ENCODE measurements at regions not wholly inside any gene's neighbourhood (a gene's known extent, or its start where the extent isn't known, plus 50 kb on each side); places are given as distances from the start of the nearest gene placed in this dataset.

DNA sequence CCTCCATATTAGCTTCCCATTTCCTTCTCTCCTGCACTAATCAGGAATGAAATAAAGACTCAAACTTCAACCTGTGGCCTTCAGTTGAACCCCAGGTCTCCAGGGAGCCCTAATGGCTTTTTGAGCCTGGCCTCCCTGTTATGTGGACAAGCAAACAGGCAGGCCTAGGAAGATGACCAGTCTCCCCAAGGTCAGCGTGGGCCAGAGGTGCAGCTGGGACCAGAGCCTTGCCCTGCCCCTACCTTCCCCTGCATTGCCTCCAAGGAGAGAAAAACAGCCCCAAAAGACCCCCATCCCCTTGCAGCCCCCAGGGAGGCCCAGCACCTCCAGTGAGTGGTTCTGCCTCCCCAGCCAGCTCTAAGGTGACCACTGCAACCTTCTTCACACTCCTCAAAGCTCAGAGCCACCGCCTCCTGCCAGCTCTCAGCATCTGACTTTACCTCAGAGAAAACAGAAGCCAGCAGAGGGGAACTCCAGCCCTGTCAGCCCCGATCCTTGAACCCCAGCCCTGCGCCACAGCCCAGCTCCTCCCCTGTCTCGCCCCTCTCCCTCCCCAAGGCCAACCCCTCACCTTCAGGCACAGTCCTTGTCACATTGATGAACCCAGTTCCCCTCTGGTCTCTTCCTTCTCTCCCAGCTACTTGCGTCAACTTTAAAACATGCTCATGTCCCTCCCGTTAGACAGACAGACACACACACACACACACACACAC, 59.5 kb upstream of the ID2 start:
- H3K4me3 ChIP-seq (ENCODE audit: insufficient read depth, low read depth, low read length, poor library complexity, severe bottlenecking) = no peak overlapping the region
- no peaks in the 10 kb centered on the region for H3K9me3 ChIP-seq (ENCODE audit: control insufficient read depth, low read length)
- no peaks in the 10 kb centered on the region for H3K27me3 ChIP-seq (replicated peaks; ENCODE audit: control insufficient read depth, insufficient read depth, low read length, poor library complexity, severe bottlenecking)
- no peak for DNase-seq
- H3K36me3 ChIP-seq (ENCODE audit: control insufficient read depth, insufficient read depth, low read length) = no peaks in the 10 kb centered on the region
- no peak overlapping the region for H3K27ac ChIP-seq (ENCODE audit: insufficient read depth, low read length, poor library complexity, severe bottlenecking)
- no peaks in the 10 kb centered on the region for H3K4me1 ChIP-seq (ENCODE audit: control insufficient read depth, insufficient read depth, low read length, poor library complexity, severe bottlenecking)

DNA sequence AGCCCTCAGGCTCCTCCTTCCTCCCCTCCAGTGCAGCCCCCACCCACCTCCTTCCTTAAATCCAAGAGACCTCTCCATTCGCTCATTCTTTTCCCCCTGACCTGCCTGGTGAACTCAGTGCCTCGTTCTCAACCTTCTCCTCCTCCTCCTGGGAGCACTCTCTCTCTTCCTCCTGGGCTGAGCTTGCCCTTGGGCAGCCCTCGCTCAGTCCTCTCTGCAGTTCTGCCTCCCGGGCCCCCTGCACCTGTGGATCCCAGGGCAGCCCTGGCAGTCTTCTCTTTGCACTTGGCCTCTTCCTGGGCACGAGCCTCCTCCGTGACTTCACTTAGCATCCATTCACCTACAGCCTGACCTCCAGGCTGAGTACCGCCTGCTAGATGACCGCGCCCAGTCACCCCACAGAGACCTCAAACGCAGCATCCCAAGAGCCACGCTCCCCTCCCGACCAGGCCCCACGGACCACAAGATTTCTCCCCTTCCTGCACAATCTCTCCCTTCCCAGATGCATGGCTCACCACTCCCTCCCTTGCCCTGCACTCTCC, 58.9 kb upstream of the ID2 start:
- H3K27me3 ChIP-seq (replicated peaks; ENCODE audit: control insufficient read depth, insufficient read depth, low read length, poor library complexity, severe bottlenecking) = no peaks in the 10 kb centered on the region

DNA sequence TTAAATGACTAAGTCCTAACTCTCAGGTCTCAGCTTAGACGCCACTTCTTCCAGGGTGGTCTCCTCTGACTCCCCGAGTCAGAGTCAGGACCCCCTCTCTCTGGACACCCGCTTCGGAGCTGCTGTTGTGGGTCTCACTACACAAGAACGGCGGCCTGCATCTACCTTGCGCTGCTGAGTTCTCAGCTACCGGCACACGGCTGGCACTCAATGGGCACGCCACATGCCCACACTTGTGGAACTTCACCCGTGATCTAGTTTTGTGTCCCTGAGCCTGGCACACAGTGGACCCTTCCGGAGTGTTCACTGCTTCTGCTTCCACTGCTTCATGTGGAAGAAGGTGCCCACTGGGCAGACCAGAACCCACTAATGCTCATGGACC, 58.3 kb upstream of the ID2 start:
- Histone ChIP-seq H3K27me3 (replicated peaks; ENCODE audit: control insufficient read depth, insufficient read depth, low read length, poor library complexity, severe bottlenecking) (no peaks in the 10 kb centered on the region), H3K9me3 (ENCODE audit: control insufficient read depth, low read length) (no peaks in the 10 kb centered on the region), H3K4me1 (ENCODE audit: control insufficient read depth, insufficient read depth, low read length, poor library complexity, severe bottlenecking) (no peaks in the 10 kb centered on the region), H3K27ac (ENCODE audit: insufficient read depth, low read length, poor library complexity, severe bottlenecking) (no peak overlapping the region), H3K4me3 (ENCODE audit: insufficient read depth, low read depth, low read length, poor library complexity, severe bottlenecking) (no peak overlapping the region), H3K36me3 (ENCODE audit: control insufficient read depth, insufficient read depth, low read length) (no peaks in the 10 kb centered on the region)
- no peak for DNase-seq

More for the DNA sequence above, 58.9 kb upstream of the ID2 start:
- no peak for DNase-seq
- no peaks in the 10 kb centered on the region for H3K36me3 ChIP-seq (ENCODE audit: control insufficient read depth, insufficient read depth, low read length)
- no peaks in the 10 kb centered on the region for H3K4me1 ChIP-seq (ENCODE audit: control insufficient read depth, insufficient read depth, low read length, poor library complexity, severe bottlenecking)
- H3K27ac ChIP-seq (ENCODE audit: insufficient read depth, low read length, poor library complexity, severe bottlenecking) = no peak overlapping the region
- no peak overlapping the region for H3K4me3 ChIP-seq (ENCODE audit: insufficient read depth, low read depth, low read length, poor library complexity, severe bottlenecking)
- H3K9me3 ChIP-seq (ENCODE audit: control insufficient read depth, low read length) = no peaks in the 10 kb centered on the region

DNA sequence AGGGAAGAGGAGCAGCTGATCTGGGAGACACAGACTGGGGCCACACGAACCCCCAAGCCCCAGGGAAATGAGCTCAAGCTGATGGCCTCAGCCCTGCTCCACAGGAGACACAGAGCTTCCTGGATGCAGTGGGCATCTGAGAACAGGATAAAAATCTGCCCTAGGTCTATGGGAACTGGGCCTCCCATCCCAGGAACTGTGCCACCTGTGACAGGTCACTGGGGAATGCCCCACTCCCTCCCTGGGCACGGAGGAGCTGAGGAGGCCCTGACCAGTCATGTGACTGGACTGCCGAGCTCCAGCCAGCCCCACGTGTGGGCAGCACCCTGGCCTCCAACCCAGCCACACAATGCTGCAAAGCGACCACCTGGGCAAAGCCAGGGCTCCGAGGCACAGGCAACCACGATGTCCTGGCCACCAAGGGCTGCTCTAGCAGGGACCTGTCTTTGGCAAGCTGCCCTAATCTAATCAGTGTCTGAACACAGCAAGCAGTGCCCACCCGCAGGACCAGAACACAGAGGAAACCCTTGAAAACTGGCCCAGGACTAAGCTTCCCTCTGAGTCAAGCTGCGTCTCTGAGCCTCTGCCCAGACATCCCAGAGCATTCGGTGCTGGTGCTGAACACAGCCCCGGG, 57.8 kb upstream of the ID2 start:
- no peaks in the 10 kb centered on the region for H3K9me3 ChIP-seq (ENCODE audit: control insufficient read depth, low read length)
- DNase-seq = no peak
- H3K27me3 ChIP-seq (replicated peaks; ENCODE audit: control insufficient read depth, insufficient read depth, low read length, poor library complexity, severe bottlenecking) = no peaks in the 10 kb centered on the region
- H3K36me3 ChIP-seq (ENCODE audit: control insufficient read depth, insufficient read depth, low read length) = no peaks in the 10 kb centered on the region
- no peak overlapping the region for H3K4me3 ChIP-seq (ENCODE audit: insufficient read depth, low read depth, low read length, poor library complexity, severe bottlenecking)
- no peak overlapping the region for H3K27ac ChIP-seq (ENCODE audit: insufficient read depth, low read length, poor library complexity, severe bottlenecking)
- H3K4me1 ChIP-seq (ENCODE audit: control insufficient read depth, insufficient read depth, low read length, poor library complexity, severe bottlenecking) = no peaks in the 10 kb centered on the region

DNA sequence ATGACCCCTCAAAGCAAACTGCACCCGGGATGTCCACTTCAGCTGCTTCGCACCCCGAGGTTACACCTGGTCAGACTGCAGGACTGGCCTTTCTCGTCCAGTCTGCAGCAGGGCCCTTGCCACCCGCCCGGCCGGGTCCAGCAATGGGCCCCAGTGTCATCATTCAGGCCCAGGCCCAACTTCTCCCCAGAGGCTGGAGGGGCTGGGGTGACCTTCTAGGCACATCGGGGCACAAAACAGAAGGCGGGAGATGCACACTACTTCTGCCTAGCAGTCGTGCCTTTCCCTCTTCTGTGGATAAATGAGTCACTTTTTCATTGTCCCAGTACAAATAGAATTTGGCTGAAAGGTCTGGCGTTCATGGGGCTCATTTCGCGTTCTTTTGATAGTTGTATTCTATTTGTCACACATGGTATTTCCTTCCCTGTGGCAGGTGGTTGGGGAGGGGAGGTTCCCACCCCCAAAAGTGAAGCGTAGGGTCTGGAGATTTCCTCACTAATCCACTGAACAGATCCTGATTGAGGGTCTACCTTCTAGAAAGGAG, 56.9 kb upstream of the ID2 start:
- Histone ChIP-seq H3K4me3 (ENCODE audit: insufficient read depth, low read depth, low read length, poor library complexity, severe bottlenecking) (no peak overlapping the region), H3K27me3 (replicated peaks; ENCODE audit: control insufficient read depth, insufficient read depth, low read length, poor library complexity, severe bottlenecking) (no peaks in the 10 kb centered on the region), H3K36me3 (ENCODE audit: control insufficient read depth, insufficient read depth, low read length) (no peaks in the 10 kb centered on the region), H3K9me3 (ENCODE audit: control insufficient read depth, low read length) (no peaks in the 10 kb centered on the region), H3K27ac (ENCODE audit: insufficient read depth, low read length, poor library complexity, severe bottlenecking) (no peak overlapping the region), H3K4me1 (ENCODE audit: control insufficient read depth, insufficient read depth, low read length, poor library complexity, severe bottlenecking) (no peaks in the 10 kb centered on the region)
- DNase-seq = no peak

DNA sequence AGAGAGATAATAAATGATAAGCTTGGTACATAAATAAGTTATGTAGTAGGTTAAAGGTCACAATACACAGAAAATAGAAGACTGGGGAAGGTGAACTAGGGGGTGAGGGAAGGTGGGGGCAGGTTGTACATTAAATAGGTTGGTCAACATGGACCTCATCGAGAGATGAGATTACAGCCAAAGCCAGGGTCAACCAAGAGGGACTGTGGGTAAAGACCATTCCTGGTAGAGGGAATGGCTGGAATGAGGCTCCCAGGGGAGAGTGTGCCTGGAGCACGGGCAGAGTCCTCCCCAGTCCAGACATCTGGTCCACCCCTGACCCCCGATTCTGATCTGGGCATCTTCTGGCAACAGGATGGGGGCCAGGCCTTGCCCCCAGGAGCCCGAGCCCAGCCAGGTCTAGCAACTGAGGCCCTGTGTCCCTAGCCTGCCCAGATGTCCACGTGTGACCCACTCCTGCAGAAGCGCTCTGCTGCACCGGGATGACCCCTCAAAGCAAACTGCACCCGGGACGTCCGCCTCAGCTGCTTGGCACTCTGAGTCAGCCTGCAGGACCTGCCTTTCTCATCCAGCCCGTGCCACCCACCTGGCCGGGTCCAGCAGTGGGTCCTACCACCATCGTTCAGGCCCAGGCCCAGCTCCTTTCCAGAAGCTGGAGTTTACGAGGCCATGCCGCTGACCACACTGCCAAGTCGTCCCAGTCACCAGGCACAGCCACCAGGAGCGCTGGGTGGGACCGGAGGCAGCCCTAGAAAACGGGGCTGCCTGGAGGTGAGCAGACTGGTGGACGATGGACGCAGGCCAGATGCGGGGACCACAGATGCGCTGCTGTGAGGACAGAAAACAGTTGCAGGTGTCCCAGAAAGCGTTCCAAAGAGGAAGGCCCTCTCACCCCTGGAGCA, 56.2 kb upstream of the ID2 start:
- no peak overlapping the region for H3K27ac ChIP-seq (ENCODE audit: insufficient read depth, low read length, poor library complexity, severe bottlenecking)
- H3K36me3 ChIP-seq (ENCODE audit: control insufficient read depth, insufficient read depth, low read length) = no peaks in the 10 kb centered on the region
- H3K4me3 ChIP-seq (ENCODE audit: insufficient read depth, low read depth, low read length, poor library complexity, severe bottlenecking) = no peak overlapping the region
- no peaks in the 10 kb centered on the region for H3K4me1 ChIP-seq (ENCODE audit: control insufficient read depth, insufficient read depth, low read length, poor library complexity, severe bottlenecking)
- H3K9me3 ChIP-seq (ENCODE audit: control insufficient read depth, low read length) = no peaks in the 10 kb centered on the region
- no peak for DNase-seq
- no peaks in the 10 kb centered on the region for H3K27me3 ChIP-seq (replicated peaks; ENCODE audit: control insufficient read depth, insufficient read depth, low read length, poor library complexity, severe bottlenecking)

DNA sequence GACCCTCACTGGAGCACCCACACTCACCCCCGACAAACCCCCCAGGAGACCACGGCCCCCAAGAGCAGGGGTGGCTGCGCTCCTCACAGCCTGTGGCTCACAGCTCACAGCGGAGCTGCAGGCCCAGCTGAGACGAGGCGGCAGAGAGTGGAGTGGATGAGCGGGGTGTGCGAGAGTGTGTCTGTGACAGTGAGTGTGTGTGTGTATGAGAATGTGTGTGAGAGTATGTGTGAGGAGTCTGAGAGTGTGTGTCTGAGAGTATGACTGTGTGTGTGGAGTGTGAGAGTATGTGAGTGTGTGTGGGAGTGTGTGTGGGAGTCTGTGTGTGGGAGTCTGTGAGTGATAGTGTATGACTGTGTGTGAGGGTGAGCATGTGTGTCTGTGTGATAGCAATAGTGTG, 55.3 kb upstream of the ID2 start:
- Histone ChIP-seq H3K36me3 (ENCODE audit: control insufficient read depth, insufficient read depth, low read length) (no peaks in the 10 kb centered on the region), H3K9me3 (ENCODE audit: control insufficient read depth, low read length) (no peaks in the 10 kb centered on the region), H3K4me1 (ENCODE audit: control insufficient read depth, insufficient read depth, low read length, poor library complexity, severe bottlenecking) (no peaks in the 10 kb centered on the region), H3K27me3 (replicated peaks; ENCODE audit: control insufficient read depth, insufficient read depth, low read length, poor library complexity, severe bottlenecking) (no peaks in the 10 kb centered on the region), H3K27ac (ENCODE audit: insufficient read depth, low read length, poor library complexity, severe bottlenecking) (no peak overlapping the region), H3K4me3 (ENCODE audit: insufficient read depth, low read depth, low read length, poor library complexity, severe bottlenecking) (no peak overlapping the region)
- DNase-seq = no peak

DNA sequence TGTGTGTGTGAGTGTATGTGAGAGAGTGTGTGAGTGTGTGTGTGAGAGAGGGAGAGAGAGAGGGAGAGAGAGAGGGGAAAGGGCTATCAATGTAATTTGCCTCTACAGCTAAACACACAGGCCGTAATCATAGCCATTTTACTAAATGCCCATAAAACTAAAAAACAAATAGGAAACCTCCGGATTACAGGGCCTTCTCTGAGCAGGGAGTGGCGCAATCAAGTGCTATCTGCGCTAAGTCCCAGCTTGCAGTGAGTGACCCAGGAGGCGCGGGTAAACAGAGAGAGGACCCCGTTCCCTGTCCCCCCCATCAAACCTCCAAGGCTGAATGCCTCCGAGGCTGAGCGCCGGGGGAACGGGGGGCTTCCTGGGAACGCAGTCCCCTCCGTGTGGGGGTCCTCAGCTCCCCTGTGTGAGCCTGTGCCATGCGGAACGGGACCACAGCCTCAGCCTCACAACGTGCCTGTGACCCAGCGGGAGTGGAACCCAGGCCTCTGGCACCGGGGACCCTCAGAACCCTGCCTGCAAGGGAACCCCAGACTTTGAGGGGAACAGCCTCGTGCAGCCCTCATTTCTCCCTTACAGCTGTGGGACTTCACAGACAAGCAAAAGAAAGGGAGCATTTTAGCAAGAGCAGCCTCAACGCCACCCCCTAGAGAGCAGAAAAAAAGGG, 54.7 kb upstream of the ID2 start:
- Histone ChIP-seq H3K9me3 (ENCODE audit: control insufficient read depth, low read length) (no peaks in the 10 kb centered on the region), H3K36me3 (ENCODE audit: control insufficient read depth, insufficient read depth, low read length) (no peaks in the 10 kb centered on the region), H3K4me1 (ENCODE audit: control insufficient read depth, insufficient read depth, low read length, poor library complexity, severe bottlenecking) (no peaks in the 10 kb centered on the region), H3K27me3 (replicated peaks; ENCODE audit: control insufficient read depth, insufficient read depth, low read length, poor library complexity, severe bottlenecking) (no peaks in the 10 kb centered on the region), H3K4me3 (ENCODE audit: insufficient read depth, low read depth, low read length, poor library complexity, severe bottlenecking) (no peak overlapping the region), H3K27ac (ENCODE audit: insufficient read depth, low read length, poor library complexity, severe bottlenecking) (no peak overlapping the region)
- no peak for DNase-seq

DNA sequence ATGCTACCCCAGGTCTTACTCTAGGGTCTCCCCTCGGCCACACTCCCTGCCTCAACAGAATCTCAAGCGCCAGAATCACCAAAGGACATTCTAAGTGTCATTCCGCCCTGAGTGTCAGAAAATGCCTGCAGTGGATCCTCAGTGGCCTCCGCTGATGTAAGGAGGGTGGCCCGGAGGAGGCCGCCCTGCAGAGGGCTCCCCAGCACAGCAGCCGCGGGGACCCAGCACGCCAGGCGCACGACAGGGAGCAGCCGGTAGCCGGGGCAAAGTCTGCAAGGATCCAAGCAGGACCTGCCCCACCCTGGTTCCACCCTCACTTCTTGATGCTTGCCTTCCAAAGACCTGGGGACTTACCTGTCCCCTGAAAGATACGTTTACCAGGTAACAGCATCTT, 54.2 kb upstream of the ID2 start:
- Histone ChIP-seq H3K36me3 (ENCODE audit: control insufficient read depth, insufficient read depth, low read length) (no peaks in the 10 kb centered on the region), H3K27me3 (replicated peaks; ENCODE audit: control insufficient read depth, insufficient read depth, low read length, poor library complexity, severe bottlenecking) (no peaks in the 10 kb centered on the region), H3K9me3 (ENCODE audit: control insufficient read depth, low read length) (no peaks in the 10 kb centered on the region), H3K4me3 (ENCODE audit: insufficient read depth, low read depth, low read length, poor library complexity, severe bottlenecking) (no peak overlapping the region), H3K27ac (ENCODE audit: insufficient read depth, low read length, poor library complexity, severe bottlenecking) (no peak overlapping the region), H3K4me1 (ENCODE audit: control insufficient read depth, insufficient read depth, low read length, poor library complexity, severe bottlenecking) (no peaks in the 10 kb centered on the region)
- no peak for DNase-seq

Data from effector memory CD4-positive, alpha-beta T cell (primary cell).